PC-3 (cell line): ENCODE measurements at regions not wholly inside any gene's neighbourhood (a gene's known extent, or its start where the extent isn't known, plus 50 kb on each side); places are given as distances from the start of the nearest gene placed in this dataset.

ENCODE experiments used
- ATAC-seq: fragments of 200-7000 bp; cut with Tn5 transposase; 2 replicates; pipeline ENCODE4 v1.9.1; 2020; ENCODE audit warnings: mild to moderate bottlenecking, moderate library complexity
- BruUV-seq: library from RNA; stranded (reverse); fragments of 400-500 nt; replicated peaks from 2 replicates; lab custom pipeline; 2021; lab: Mats Ljungman, UMichigan
- CTCF ChIA-PET: fragments of 300-600 bp; sonication (Branson Sonifier 250); formaldehyde crosslinking; loops from one replicate; lab custom pipeline; 2022; ENCODE audit warnings: antibody characterized with exemption; lab: Charles Lee
- POLR2A ChIA-PET: fragments of 300-600 bp; sonication (Branson Sonifier 250); formaldehyde crosslinking; loops from one replicate; lab custom pipeline; 2022; ENCODE audit warnings: antibody characterized with exemption; ENCODE audit not compliant: unreplicated experiment; lab: Charles Lee
- DNase-seq: peaks from one replicate; pipeline ENCODE4 v3.0.0-alpha.2; 2015
- H2AFZ ChIP-seq: fragments of 300-600 bp; sonication (generic); 2 replicates; pipeline ENCODE4 v1.6.0; 2016; ENCODE audit warnings: antibody characterized with exemption, low read length
- H3F3A ChIP-seq: fragments of 300-600 bp; sonication (generic); one replicate; pipeline ENCODE4 v1.6.0; 2017; ENCODE audit warnings: antibody characterized with exemption, low read length, control low read depth, mild to moderate bottlenecking; ENCODE audit not compliant: unreplicated experiment
- H3K27ac ChIP-seq: fragments of 300-600 bp; sonication (generic); 2 replicates; pipeline ENCODE4 v1.5.1; 2016; ENCODE audit warnings: mild to moderate bottlenecking, low read length
- H3K27me3 ChIP-seq: fragments of 300-600 bp; sonication (generic); 2 replicates; pipeline ENCODE4 v1.6.1; 2016; ENCODE audit warnings: low read length, mixed read lengths
- H3K36me3 ChIP-seq: fragments of 300-600 bp; sonication (generic); 2 replicates; pipeline ENCODE4 v1.6.1; 2016; ENCODE audit warnings: low read depth, mixed run types, low read length, mixed read lengths
- H3K4me1 ChIP-seq: fragments of 300-600 bp; sonication (generic); 2 replicates; pipeline ENCODE4 v1.5.1; 2016; ENCODE audit warnings: low read length; ENCODE audit not compliant: insufficient read depth
- H3K4me2 ChIP-seq: fragments of 300-600 bp; sonication (generic); 2 replicates; pipeline ENCODE4 v1.6.0; 2016; ENCODE audit warnings: low read length
- H3K4me3 ChIP-seq: fragments of 300-600 bp; sonication (generic); 2 replicates; pipeline ENCODE4 v1.5.1; 2016; ENCODE audit warnings: mild to moderate bottlenecking, low read length, mixed read lengths
- H3K79me2 ChIP-seq: fragments of 300-600 bp; sonication (generic); 2 replicates; pipeline ENCODE4 v1.6.1; 2017; ENCODE audit warnings: low read length, mixed read lengths
- H3K9ac ChIP-seq: fragments of 300-600 bp; sonication (generic); 2 replicates; pipeline ENCODE4 v1.6.0; 2016; ENCODE audit warnings: mild to moderate bottlenecking, low read length
- H3K9me2 ChIP-seq: fragments of 300-600 bp; sonication (generic); replicated peaks from 2 replicates; pipeline ENCODE4 v1.6.1; 2016; ENCODE audit warnings: mixed run types, low read length, mixed read lengths
- H3K9me3 ChIP-seq: fragments of 300-600 bp; sonication (generic); 2 replicates; pipeline ENCODE4 v1.6.1; 2016; ENCODE audit warnings: low read length, mixed read lengths
- H4K20me1 ChIP-seq: fragments of 300-600 bp; sonication (generic); 2 replicates; pipeline ENCODE4 v1.6.1; 2016; ENCODE audit warnings: low read length, mixed read lengths
- EZH2 ChIP-seq: fragments of 300-600 bp; sonication (generic); IDR thresholded peaks from one replicate; pipeline ENCODE4 v1.6.1; 2017; ENCODE audit warnings: antibody characterized with exemption, mild to moderate bottlenecking, low read length; ENCODE audit not compliant: unreplicated experiment
- EZH2phosphoT487 ChIP-seq: fragments of 300-600 bp; sonication (generic); IDR thresholded peaks from 2 replicates; pipeline ENCODE4 v1.6.1; 2018; ENCODE audit warnings: mild to moderate bottlenecking, antibody characterized with exemption, low read length, borderline replicate concordance
- intact Hi-C: fragments of 100-400 bp; cut with micrococcal nuclease; formaldehyde crosslinking; loops from 2 replicates; pipeline ENCODE4 v1.9.0; 2023
- TF ChIP-seq, protein P1 (sequence below): fragments of 300-600 bp; sonication (generic); conservative IDR thresholded peaks from 2 replicates; pipeline ENCODE4 v1.5.1; 2017; ENCODE audit warnings: antibody characterized with exemption, low read depth, mild to moderate bottlenecking, low read length

DNA sequence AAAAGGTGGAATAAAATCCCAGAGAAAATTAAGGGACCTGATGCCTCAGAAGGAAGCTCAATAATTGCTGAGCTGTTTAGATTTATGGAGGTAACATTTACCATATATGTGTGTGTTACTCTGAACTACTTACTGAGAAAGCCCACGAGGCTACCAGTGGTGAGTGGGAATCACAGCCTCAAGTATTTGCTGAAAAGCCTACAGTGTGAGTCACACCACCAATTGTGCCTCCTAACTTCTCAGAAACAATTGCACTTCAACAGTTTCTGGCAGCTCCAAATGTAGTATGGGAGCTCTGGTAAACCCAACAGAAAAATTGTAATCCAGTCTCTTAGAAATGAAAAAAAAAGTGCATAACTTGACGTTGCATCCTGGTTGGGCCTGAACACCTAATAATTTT is 551.6 kb downstream of the PRDM9 start:
- no peaks in the 10 kb centered on the region for H3F3A ChIP-seq
- POLR2A ChIA-PET = no interaction called here
- no TSS peak for BruUV-seq

DNA sequence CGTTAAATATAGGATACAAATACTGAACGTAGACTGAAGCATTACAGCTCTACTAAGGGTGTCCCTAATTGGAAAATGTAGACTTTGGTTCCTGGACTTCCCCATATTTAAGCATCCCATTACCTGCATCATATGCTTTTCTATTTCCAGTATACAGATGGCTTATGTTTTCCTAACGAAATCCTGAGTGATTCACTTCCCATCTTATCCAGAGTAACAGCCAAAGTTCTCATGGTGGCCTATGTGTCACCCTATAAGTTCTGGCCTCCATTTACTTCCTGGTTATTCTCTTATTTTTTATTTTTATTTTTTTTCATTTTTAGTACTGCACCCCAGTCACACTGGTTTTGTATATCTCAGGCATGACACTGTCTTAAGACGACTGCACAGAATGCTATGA is 552.3 kb downstream of the PRDM9 start:
- ChIA-PET POLR2A (no interaction called here), CTCF (no interaction called here)
- no peak overlapping the region for H3K4me3 ChIP-seq
- BruUV-seq = no TSS peak
- no peaks in the 10 kb centered on the region for H3F3A ChIP-seq
- no peaks in the 10 kb centered on the region for H4K20me1 ChIP-seq
- no peaks in the 10 kb centered on the region for H3K79me2 ChIP-seq
- no peak overlapping the region for H3K4me2 ChIP-seq
- intact Hi-C loops = no loop called here
- no peaks in the 10 kb centered on the region for H3K36me3 ChIP-seq
- peak overlapping the region; percentile 56 for H3K9ac ChIP-seq
- no peaks in the 10 kb centered on the region for H3K9me2 ChIP-seq
- ATAC-seq = peak; percentile 79
- no peaks in the 10 kb centered on the region for H3K9me3 ChIP-seq
- no peak overlapping the region for H2AFZ ChIP-seq
- peak; percentile 60 for DNase-seq
- peak overlapping the region; percentile 88 for H3K27ac ChIP-seq
- no peaks in the 10 kb centered on the region for H3K27me3 ChIP-seq
- no peak for TF ChIP-seq EZH2
- TF ChIP-seq, protein P1, sequence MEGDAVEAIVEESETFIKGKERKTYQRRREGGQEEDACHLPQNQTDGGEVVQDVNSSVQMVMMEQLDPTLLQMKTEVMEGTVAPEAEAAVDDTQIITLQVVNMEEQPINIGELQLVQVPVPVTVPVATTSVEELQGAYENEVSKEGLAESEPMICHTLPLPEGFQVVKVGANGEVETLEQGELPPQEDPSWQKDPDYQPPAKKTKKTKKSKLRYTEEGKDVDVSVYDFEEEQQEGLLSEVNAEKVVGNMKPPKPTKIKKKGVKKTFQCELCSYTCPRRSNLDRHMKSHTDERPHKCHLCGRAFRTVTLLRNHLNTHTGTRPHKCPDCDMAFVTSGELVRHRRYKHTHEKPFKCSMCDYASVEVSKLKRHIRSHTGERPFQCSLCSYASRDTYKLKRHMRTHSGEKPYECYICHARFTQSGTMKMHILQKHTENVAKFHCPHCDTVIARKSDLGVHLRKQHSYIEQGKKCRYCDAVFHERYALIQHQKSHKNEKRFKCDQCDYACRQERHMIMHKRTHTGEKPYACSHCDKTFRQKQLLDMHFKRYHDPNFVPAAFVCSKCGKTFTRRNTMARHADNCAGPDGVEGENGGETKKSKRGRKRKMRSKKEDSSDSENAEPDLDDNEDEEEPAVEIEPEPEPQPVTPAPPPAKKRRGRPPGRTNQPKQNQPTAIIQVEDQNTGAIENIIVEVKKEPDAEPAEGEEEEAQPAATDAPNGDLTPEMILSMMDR = no peak
- TF ChIP-seq EZH2phosphoT487 = no peak
- H3K4me1 ChIP-seq = peaks cover 30% of the 10 kb centered on the region

More for the DNA sequence above, 551.6 kb downstream of the PRDM9 start:
- ATAC-seq (peak; percentile 39; the same call in 1 of the 2 replicates), DNase-seq (peak; percentile 39)
- peak overlapping the region; percentile 52 for H3K9ac ChIP-seq
- H3K9me2 ChIP-seq = no peaks in the 10 kb centered on the region
- H2AFZ ChIP-seq = no peak overlapping the region
- no peaks in the 10 kb centered on the region for H3K36me3 ChIP-seq
- TF ChIP-seq, protein P1 = no peak
- TF ChIP-seq EZH2 = no peak
- no peak overlapping the region for H3K4me2 ChIP-seq
- intact Hi-C loops = no loop called here
- CTCF ChIA-PET = no interaction called here
- H3K27me3 ChIP-seq = no peaks in the 10 kb centered on the region
- H3K79me2 ChIP-seq = no peaks in the 10 kb centered on the region
- peaks cover 30% of the 10 kb centered on the region for H3K4me1 ChIP-seq
- H3K9me3 ChIP-seq = no peaks in the 10 kb centered on the region
- no peak overlapping the region for H3K4me3 ChIP-seq
- peak overlapping the region; percentile 88 for H3K27ac ChIP-seq
- H4K20me1 ChIP-seq = no peaks in the 10 kb centered on the region

DNA sequence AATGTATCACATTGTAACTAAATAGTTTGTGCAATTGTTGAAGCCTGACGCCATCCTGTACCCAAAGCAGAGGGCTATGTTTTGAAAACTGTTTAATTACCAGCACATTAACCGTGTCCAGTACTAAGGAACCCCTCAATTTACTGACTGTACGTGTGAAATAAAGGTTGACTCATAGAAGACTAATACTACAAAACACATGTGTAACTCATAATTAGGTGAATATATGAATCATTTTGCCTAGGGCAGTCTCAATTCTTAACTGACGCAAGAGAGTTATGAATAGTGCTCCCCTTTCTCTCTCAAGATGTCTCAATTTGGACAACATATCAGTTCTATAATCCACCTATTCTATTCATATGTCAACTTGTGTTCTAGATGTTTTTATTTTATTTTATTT is 558.4 kb downstream of the PRDM9 start:
- Histone ChIP-seq H3K4me1 (peaks cover 53% of the 10 kb centered on the region), H3K36me3 (no peaks in the 10 kb centered on the region), H2AFZ (no peak overlapping the region), H3K9ac (peak overlapping the region; percentile 71), H3F3A (no peaks in the 10 kb centered on the region), H3K9me2 (no peaks in the 10 kb centered on the region), H3K79me2 (no peaks in the 10 kb centered on the region), H4K20me1 (no peaks in the 10 kb centered on the region), H3K9me3 (no peaks in the 10 kb centered on the region), H3K27ac (peak overlapping the region; percentile 88), H3K27me3 (no peaks in the 10 kb centered on the region), H3K4me3 (no peak overlapping the region), H3K4me2 (peak overlapping the region; percentile 36)
- intact Hi-C loops = no loop called here
- DNase-seq (peak; percentile 80), ATAC-seq (peak; percentile 49)
- BruUV-seq = no TSS peak
- TF ChIP-seq, protein P1 = no peak
- no peak for TF ChIP-seq EZH2
- TF ChIP-seq EZH2phosphoT487 = no peak
- POLR2A ChIA-PET = no interaction called here
- CTCF ChIA-PET = no interaction called here
